ENCODE measurements at regions not wholly inside any gene's neighbourhood (a gene's known extent, or its start where the extent isn't known, plus 50 kb on each side); places are given as distances from the start of the nearest gene placed in this dataset.

GRCh38 chr18:41371156-41372045, 583.6 kb upstream of the PIK3C3 start:
- no peak for DNase-seq (ENCODE audit: low spot score in 2 of 2)
- Histone ChIP-seq H3K4me3 (no peak overlapping the region), H3K27me3 (no peaks in the 10 kb centered on the region), H3K9me3 (no peaks in the 10 kb centered on the region), H3K4me1 (no peaks in the 10 kb centered on the region), H3K36me3 (no peaks in the 10 kb centered on the region), H3K27ac (no peak overlapping the region)
- no peak for TF ChIP-seq POLR2AphosphoS5 (IDR thresholded peaks at IDR 0.05)
- no peak for TF ChIP-seq POLR2A (IDR thresholded peaks at IDR 0.05)
- no peak for TF ChIP-seq EP300 (IDR thresholded peaks at IDR 0.05)
- no peak for TF ChIP-seq CTCF (IDR thresholded peaks at IDR 0.05)
- WGBS, result 55% methylated on average over 5 of the region's 5 CpGs

- no peak overlapping the region for H3K27ac ChIP-seq
- 70% methylated on average over 3 of the region's 4 CpGs for WGBS
These were observed 584.3 kb upstream of the PIK3C3 start for GRCh38 chr18:41370740-41371139.

DNA sequence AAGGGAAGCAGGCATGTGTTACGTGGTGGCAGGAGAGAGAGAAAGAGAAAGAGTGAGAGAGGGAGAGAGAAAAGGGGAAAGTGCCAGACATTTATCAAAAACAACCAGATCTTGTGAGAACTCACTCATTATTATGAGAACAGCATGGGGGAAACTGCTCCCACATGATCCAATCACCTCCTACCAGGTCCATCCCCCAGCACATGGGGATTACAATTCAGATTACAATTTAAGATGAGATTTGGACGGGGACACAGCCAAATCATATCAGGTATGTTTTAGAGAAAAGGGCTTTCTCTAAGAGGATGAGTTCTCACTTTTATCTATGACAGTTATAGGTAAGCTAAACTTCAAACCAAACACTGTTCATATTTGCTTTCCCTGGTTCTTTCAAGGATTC, 597.3 kb upstream of the PIK3C3 start:
- Histone ChIP-seq H3K4me1 (no peaks in the 10 kb centered on the region), H3K36me3 (no peaks in the 10 kb centered on the region), H3K4me3 (no peak overlapping the region), H3K27me3 (no peaks in the 10 kb centered on the region), H3K27ac (no peak overlapping the region), H3K9me3 (peaks cover 5% of the 10 kb centered on the region)
- TF ChIP-seq POLR2A (IDR thresholded peaks at IDR 0.05) (no peak), EP300 (IDR thresholded peaks at IDR 0.05) (no peak), CTCF (IDR thresholded peaks at IDR 0.05) (no peak), POLR2AphosphoS5 (IDR thresholded peaks at IDR 0.05) (no peak)
- DNase-seq (ENCODE audit: low spot score in 2 of 2), result no peak
- WGBS, result 83% methylated on average over 2 of the region's 2 CpGs

More at GRCh38 chr18:41370740-41371139, 584.3 kb upstream of the PIK3C3 start:
- Histone ChIP-seq H3K4me1 (no peaks in the 10 kb centered on the region), H3K9me3 (no peaks in the 10 kb centered on the region), H3K36me3 (no peaks in the 10 kb centered on the region), H3K4me3 (no peak overlapping the region), H3K27me3 (no peaks in the 10 kb centered on the region)
- TF ChIP-seq POLR2A (IDR thresholded peaks at IDR 0.05), result no peak
- TF ChIP-seq EP300 (IDR thresholded peaks at IDR 0.05), result no peak
- no peak for TF ChIP-seq POLR2AphosphoS5 (IDR thresholded peaks at IDR 0.05)
- no peak for TF ChIP-seq CTCF (IDR thresholded peaks at IDR 0.05)
- no peak for DNase-seq (ENCODE audit: low spot score in 2 of 2)

- 69% methylated on average over 3 of the region's 3 CpGs for WGBS
- Histone ChIP-seq H3K27me3 (no peaks in the 10 kb centered on the region), H3K36me3 (no peaks in the 10 kb centered on the region), H3K9me3 (peaks cover 5% of the 10 kb centered on the region), H3K27ac (no peak overlapping the region), H3K4me1 (no peaks in the 10 kb centered on the region), H3K4me3 (no peak overlapping the region)
- no peak for DNase-seq (ENCODE audit: low spot score in 2 of 2)
- TF ChIP-seq CTCF (IDR thresholded peaks at IDR 0.05) (no peak), EP300 (IDR thresholded peaks at IDR 0.05) (no peak), POLR2A (IDR thresholded peaks at IDR 0.05) (no peak), POLR2AphosphoS5 (IDR thresholded peaks at IDR 0.05) (no peak)
These were observed 601.1 kb upstream of the PIK3C3 start for GRCh38 chr18:41353777-41354528.

- WGBS, result 83% methylated on average over 3 of the region's 3 CpGs
- TF ChIP-seq POLR2A (IDR thresholded peaks at IDR 0.05) (no peak), CTCF (IDR thresholded peaks at IDR 0.05) (no peak), POLR2AphosphoS5 (IDR thresholded peaks at IDR 0.05) (no peak), EP300 (IDR thresholded peaks at IDR 0.05) (no peak)
- Histone ChIP-seq H3K27me3 (no peaks in the 10 kb centered on the region), H3K36me3 (no peaks in the 10 kb centered on the region), H3K27ac (no peak overlapping the region), H3K4me1 (no peaks in the 10 kb centered on the region), H3K4me3 (no peak overlapping the region), H3K9me3 (no peaks in the 10 kb centered on the region)
- no peak for DNase-seq (ENCODE audit: low spot score in 2 of 2)
These were observed 603.6 kb upstream of the PIK3C3 start for GRCh38 chr18:41351430-41351829.
